Globus pallidus (tissue), 1 donor: ENCODE measurements at regions not wholly inside any gene's neighbourhood (a gene's known extent, or its start where the extent isn't known, plus 50 kb on each side); places are given as distances from the start of the nearest gene placed in this dataset.

Source experiments
- DNase-seq: peaks from one replicate; pipeline ENCODE4 v3.0.0-alpha.2; 2015; ENCODE audit warnings: low spot score

- no peak for DNase-seq
These were observed 387.7 kb downstream of the TMEM135 start for GRCh38 chr11:87425391-87425790.

GRCh38 chr11:87423161-87423560 lies 385.4 kb downstream of the TMEM135 start:
- no peak for DNase-seq

- DNase-seq, result no peak
These were observed 384.8 kb downstream of the TMEM135 start for GRCh38 chr11:87422566-87422965.

- peak; percentile 71 for DNase-seq
These were observed 383.7 kb downstream of the TMEM135 start for GRCh38 chr11:87421422-87421821.

- no peak for DNase-seq
These were observed 380.2 kb downstream of the TMEM135 start for GRCh38 chr11:87417951-87418350.

- no peak for DNase-seq
These were observed 368.1 kb downstream of the TMEM135 start for GRCh38 chr11:87405843-87406242.

- no peak for DNase-seq
These were observed 367.6 kb downstream of the TMEM135 start for GRCh38 chr11:87405356-87405755.

GRCh38 chr11:87401653-87402052 lies 363.9 kb downstream of the TMEM135 start:
- no peak for DNase-seq

GRCh38 chr11:87399341-87399740 lies 361.6 kb downstream of the TMEM135 start:
- DNase-seq, result no peak

- DNase-seq, result no peak
These were observed 361.2 kb downstream of the TMEM135 start for GRCh38 chr11:87398931-87399330.

GRCh38 chr11:87397011-87397865 lies 359.5 kb downstream of the TMEM135 start:
- no peak for DNase-seq

GRCh38 chr11:87394924-87395323 lies 357.2 kb downstream of the TMEM135 start:
- DNase-seq, result no peak

- DNase-seq, result no peak
These were observed 354.9 kb downstream of the TMEM135 start for GRCh38 chr11:87392665-87393064.

- DNase-seq, result no peak
These were observed 353.8 kb downstream of the TMEM135 start for GRCh38 chr11:87391496-87391895.

GRCh38 chr11:87384078-87384729 lies 346.5 kb downstream of the TMEM135 start:
- no peak for DNase-seq

GRCh38 chr11:87374038-87374807 lies 336.5 kb downstream of the TMEM135 start:
- no peak for DNase-seq
